Fibroblast of lung (primary cell): ENCODE measurements at regions not wholly inside any gene's neighbourhood (a gene's known extent, or its start where the extent isn't known, plus 50 kb on each side); places are given as distances from the start of the nearest gene placed in this dataset.

ENCODE experiments used
- DNase-seq, 2 donors: peaks; one replicate each; pipeline versions ENCODE4 v3.0.0 to v3.0.0-alpha.2; 2010; ENCODE audit warnings: low read depth in 2 of 2
- H2AFZ ChIP-seq: 2 replicates; pipeline ENCODE4 v1.5.1; 2012; ENCODE audit warnings: low read length, control low read depth, inconsistent platforms
- H3K27ac ChIP-seq: 2 replicates; pipeline ENCODE4 v1.5.1; 2011; ENCODE audit warnings: low read length, control low read depth; ENCODE audit not compliant: insufficient read depth
- H3K27me3 ChIP-seq: 2 replicates; pipeline ENCODE4 v1.5.1; 2011; ENCODE audit warnings: mild to moderate bottlenecking, low read length; ENCODE audit not compliant: control insufficient read depth, insufficient read depth
- H3K36me3 ChIP-seq: 2 replicates; pipeline ENCODE4 v1.5.1; 2011; ENCODE audit warnings: low read length; ENCODE audit not compliant: control insufficient read depth, insufficient read depth
- H3K4me1 ChIP-seq: 2 replicates; pipeline ENCODE4 v1.5.1; 2011; ENCODE audit warnings: low read length; ENCODE audit not compliant: control insufficient read depth, insufficient read depth; ENCODE audit errors: extremely low read depth
- H3K4me2 ChIP-seq: 2 replicates; pipeline ENCODE4 v1.5.1; 2011; ENCODE audit warnings: low read length, control low read depth; ENCODE audit not compliant: insufficient read depth; ENCODE audit errors: extremely low read depth
- H3K4me3 ChIP-seq, 4 experiments: fragments of 200-600 bp in 1 of 4; sonication (generic) in 1 of 4; replicated peaks in 1 of 4; 2 replicates each; pipeline ENCODE4 v1.5.1; 2011 to 2016; ENCODE audit warnings: low read length in 4 of 4, low read depth in 3 of 4, mild to moderate bottlenecking in 3 of 4, control low read depth in 2 of 4, inconsistent platforms in 1 of 4, mixed read lengths in 1 of 4; ENCODE audit not compliant: insufficient read depth in 1 of 4; ENCODE audit errors: control extremely low read depth in 1 of 4
- H3K79me2 ChIP-seq: 2 replicates; pipeline ENCODE4 v1.5.1; 2012; ENCODE audit warnings: mild to moderate bottlenecking, low read length, inconsistent platforms; ENCODE audit not compliant: control insufficient read depth, insufficient read depth
- H3K9ac ChIP-seq: 2 replicates; pipeline ENCODE4 v1.5.1; 2011; ENCODE audit warnings: mild to moderate bottlenecking, low read length, control low read depth; ENCODE audit not compliant: insufficient read depth
- H3K9me3 ChIP-seq: 2 replicates; pipeline ENCODE4 v1.5.1; 2012; ENCODE audit warnings: low read depth, low read length; ENCODE audit not compliant: control insufficient read depth, insufficient read depth
- H4K20me1 ChIP-seq: 2 replicates; pipeline ENCODE4 v1.5.1; 2011; ENCODE audit warnings: low read length; ENCODE audit not compliant: control insufficient read depth, insufficient read depth; ENCODE audit errors: extremely low read depth
- CTCF ChIP-seq, 2 donors: IDR thresholded peaks in 1 of 2; conservative IDR thresholded peaks in 1 of 2; 1 replicate in 1 of 2; 2 replicates in 1 of 2; pipeline ENCODE4 v1.5.1; 2011 to 2012; ENCODE audit warnings: low read length in 2 of 2, control low read depth in 1 of 2, inconsistent platforms in 1 of 2, low read depth in 1 of 2, mild to moderate bottlenecking in 1 of 2
- EZH2 ChIP-seq: IDR thresholded peaks from 2 replicates; pipeline ENCODE4 v1.5.1; 2012; ENCODE audit warnings: low read length, control low read depth, mild to moderate bottlenecking; ENCODE audit errors: missing control alignments

GRCh38 chr18:45156946-45157345, 458.3 kb upstream of the SLC14A2 start:
- H2AFZ ChIP-seq: no peak overlapping the region
- H3K79me2 ChIP-seq: no peaks in the 10 kb centered on the region
- H4K20me1 ChIP-seq: no peaks in the 10 kb centered on the region
- no peak overlapping the region for H3K27ac ChIP-seq
- TF ChIP-seq EZH2 (no peak), CTCF (conservative IDR thresholded peaks at IDR 0.05 in 1 of 2, IDR thresholded peaks at IDR 0.05 in 1 of 2; ENCODE audit: low read depth in 1 of 2, low read length in 2 of 2) (no peak)
- H3K4me3 ChIP-seq: no peak overlapping the region
- DNase-seq: peak; percentile 26 to 84
- no peak overlapping the region for H3K9ac ChIP-seq
- H3K4me2 ChIP-seq: no peak overlapping the region
- no peaks in the 10 kb centered on the region for H3K9me3 ChIP-seq
- no peaks in the 10 kb centered on the region for H3K36me3 ChIP-seq
- H3K4me1 ChIP-seq: no peaks in the 10 kb centered on the region
- no peaks in the 10 kb centered on the region for H3K27me3 ChIP-seq

- H2AFZ ChIP-seq: no peak overlapping the region
- H3K4me3 ChIP-seq: no peak overlapping the region
- H3K4me2 ChIP-seq: no peak overlapping the region
- H3K9me3 ChIP-seq: no peaks in the 10 kb centered on the region
- H3K9ac ChIP-seq: no peak overlapping the region
- H3K4me1 ChIP-seq: no peaks in the 10 kb centered on the region
- no peaks in the 10 kb centered on the region for H3K36me3 ChIP-seq
- no peak for DNase-seq
- H3K27me3 ChIP-seq: no peaks in the 10 kb centered on the region
- H4K20me1 ChIP-seq: no peaks in the 10 kb centered on the region
- H3K27ac ChIP-seq: no peak overlapping the region
- no peaks in the 10 kb centered on the region for H3K79me2 ChIP-seq
- TF ChIP-seq EZH2 (no peak), CTCF (conservative IDR thresholded peaks at IDR 0.05 in 1 of 2, IDR thresholded peaks at IDR 0.05 in 1 of 2; ENCODE audit: low read depth in 1 of 2, low read length in 2 of 2) (no peak)
Measured at GRCh38 chr18:45157576-45157975, 457.7 kb upstream of the SLC14A2 start.

- Histone ChIP-seq H2AFZ (no peak overlapping the region), H4K20me1 (no peaks in the 10 kb centered on the region), H3K27me3 (no peaks in the 10 kb centered on the region), H3K79me2 (no peaks in the 10 kb centered on the region), H3K9me3 (no peaks in the 10 kb centered on the region), H3K27ac (no peak overlapping the region), H3K4me1 (peaks cover 9% of the 10 kb centered on the region), H3K4me2 (no peak overlapping the region), H3K9ac (no peak overlapping the region), H3K4me3 (no peak overlapping the region), H3K36me3 (no peaks in the 10 kb centered on the region)
- TF ChIP-seq CTCF (conservative IDR thresholded peaks at IDR 0.05 in 1 of 2, IDR thresholded peaks at IDR 0.05 in 1 of 2; ENCODE audit: low read depth in 1 of 2, low read length in 2 of 2) (no peak), EZH2 (no peak)
- no peak for DNase-seq
Measured at GRCh38 chr18:45161850-45162249, 453.4 kb upstream of the SLC14A2 start.
